ENCODE measurements at regions not wholly inside any gene's neighbourhood (a gene's known extent, or its start where the extent isn't known, plus 50 kb on each side); places are given as distances from the start of the nearest gene placed in this dataset.

GRCh38 chr7:35536396-35536826, 158.5 kb downstream of the HERPUD2 start:
- TF ChIP-seq CTCF (IDR thresholded peaks at IDR 0.05), result no peak
- no peak for TF ChIP-seq POLR2A (IDR thresholded peaks at IDR 0.05)
